Endothelial cell of umbilical vein (primary cell): ENCODE measurements at regions not wholly inside any gene's neighbourhood (a gene's known extent, or its start where the extent isn't known, plus 50 kb on each side); places are given as distances from the start of the nearest gene placed in this dataset.

Experiments
- BruUV-seq: library from RNA; stranded (reverse); fragments of 400-500 nt; replicated peaks from 2 replicates; lab custom pipeline; 2021; lab: Mats Ljungman, UMichigan
- CTCF ChIA-PET: fragments of 300-600, 350-600 bp; sonication (Branson Sonifier 250); formaldehyde crosslinking; loops from one replicate; lab custom pipeline; 2021; ENCODE audit warnings: antibody characterized with exemption, inconsistent platforms; lab: Charles Lee
- POLR2A ChIA-PET: fragments of 300-600, 350-600 bp; sonication (Branson Sonifier 250); formaldehyde crosslinking; loops from one replicate; lab custom pipeline; 2021; ENCODE audit warnings: antibody characterized with exemption, inconsistent platforms; lab: Charles Lee
- DNase-seq: peaks from one replicate; pipeline ENCODE4 v3.0.0-alpha.2; 2011; ENCODE audit warnings: low read depth, low spot score
- FAIRE-seq: peaks from 2 replicates; lab custom pipeline; 2011; peaks lifted over from hg19 to GRCh38; lab: Jason Lieb, UNC
- H2AFZ ChIP-seq: 2 replicates; pipeline ENCODE4 v1.6.0; 2012; ENCODE audit warnings: low read depth, low read length, control low read depth, inconsistent platforms
- H3K27ac ChIP-seq: 2 replicates; pipeline ENCODE4 v1.5.1; 2011; ENCODE audit warnings: low read depth, mild to moderate bottlenecking, control low read depth, low read length, moderate library complexity; ENCODE audit not compliant: insufficient read depth
- H3K27me3 ChIP-seq, 2 experiments: 2 replicates each; pipeline versions ENCODE4 v1.6.0 to v1.6.1; 2011; ENCODE audit warnings: low read length in 2 of 2, mixed read lengths in 1 of 2; ENCODE audit not compliant: control insufficient read depth in 2 of 2, insufficient read depth in 2 of 2
- H3K36me3 ChIP-seq, 2 experiments: 2 replicates in 1 of 2; 3 replicates in 1 of 2; pipeline ENCODE4 v1.5.1; 2011; ENCODE audit warnings: low read length in 2 of 2, mild to moderate bottlenecking in 1 of 2, moderate library complexity in 1 of 2; ENCODE audit not compliant: control insufficient read depth in 2 of 2, insufficient read depth in 2 of 2; ENCODE audit errors: extremely low read depth in 1 of 2
- H3K4me1 ChIP-seq: 3 replicates; pipeline ENCODE4 v1.5.1; 2011; ENCODE audit warnings: mild to moderate bottlenecking, low read length; ENCODE audit not compliant: control insufficient read depth, insufficient read depth; ENCODE audit errors: extremely low read depth
- H3K4me2 ChIP-seq: 2 replicates; pipeline ENCODE4 v1.6.1; 2011; ENCODE audit warnings: low read length, control low read depth, mixed read lengths; ENCODE audit not compliant: insufficient read depth
- H3K4me3 ChIP-seq, 3 experiments: fragments of 200-600 bp in 1 of 3; sonication (generic), shearing (Covaris generic) in 1 of 3; replicated peaks in 1 of 3; 2 replicates each; pipeline ENCODE4 v1.5.1; 2011 to 2016; ENCODE audit warnings: control low read depth in 3 of 3, low read length in 3 of 3, mild to moderate bottlenecking in 2 of 3, inconsistent platforms in 1 of 3, low read depth in 1 of 3, moderate library complexity in 1 of 3; ENCODE audit not compliant: insufficient read depth in 1 of 3
- H3K79me2 ChIP-seq: 2 replicates; pipeline ENCODE4 v1.6.0; 2012; ENCODE audit warnings: low read length, inconsistent platforms; ENCODE audit not compliant: control insufficient read depth, insufficient read depth
- H3K9ac ChIP-seq: replicated peaks from 2 replicates; pipeline ENCODE3; 2011; ENCODE audit warnings: low read length, control low read depth; ENCODE audit not compliant: insufficient read depth; ENCODE audit errors: extremely low read depth
- H3K9me1 ChIP-seq: replicated peaks from 3 replicates; pipeline ENCODE4 v1.6.0; 2011; ENCODE audit warnings: mild to moderate bottlenecking, low read length; ENCODE audit not compliant: control insufficient read depth, insufficient read depth; ENCODE audit errors: extremely low read depth
- H3K9me3 ChIP-seq: replicated peaks from 2 replicates; pipeline ENCODE4 v1.5.1; 2012; ENCODE audit warnings: low read length, inconsistent platforms; ENCODE audit not compliant: control insufficient read depth, insufficient read depth
- H4K20me1 ChIP-seq: replicated peaks from 2 replicates; pipeline ENCODE3; 2011; ENCODE audit warnings: mild to moderate bottlenecking, low read length; ENCODE audit not compliant: control insufficient read depth, insufficient read depth; ENCODE audit errors: extremely low read depth
- CTCF ChIP-seq, 2 donors: IDR thresholded peaks; 1 replicate in 1 of 2; 2 replicates in 1 of 2; pipeline ENCODE4 v1.5.1; 2011; ENCODE audit warnings: low read length in 2 of 2, mild to moderate bottlenecking in 2 of 2, moderate library complexity in 2 of 2, control low read depth in 1 of 2, inconsistent platforms in 1 of 2, low read depth in 1 of 2; ENCODE audit not compliant: insufficient read depth in 1 of 2; ENCODE audit errors: extremely low read depth in 1 of 2
- EZH2 ChIP-seq: IDR thresholded peaks from 2 replicates; pipeline ENCODE4 v1.6.1; 2012; ENCODE audit warnings: borderline replicate concordance, low read depth, mild to moderate bottlenecking, moderate library complexity, low read length, inconsistent platforms; ENCODE audit not compliant: severe bottlenecking
- GATA2 ChIP-seq: IDR thresholded peaks from 2 replicates; pipeline ENCODE4 v1.7.0; 2011; ENCODE audit warnings: low read depth, mild to moderate bottlenecking, moderate library complexity, mixed read lengths, low read length; ENCODE audit not compliant: insufficient read length, insufficient read depth
- JUN ChIP-seq: IDR thresholded peaks from 2 replicates; pipeline ENCODE4 v1.6.1; 2011; ENCODE audit warnings: borderline replicate concordance, low read depth; ENCODE audit not compliant: insufficient read length, insufficient read depth
- MYC ChIP-seq: IDR thresholded peaks from one replicate; pipeline ENCODE4 v1.6.1; 2011; ENCODE audit warnings: mild to moderate bottlenecking, low read depth, low read length
- POLR2A ChIP-seq: IDR thresholded peaks from 2 replicates; pipeline ENCODE4 v1.6.1; 2012; ENCODE audit warnings: low read depth, mild to moderate bottlenecking, control low read depth, low read length
- POLR2AphosphoS5 ChIP-seq: IDR thresholded peaks from 2 replicates; pipeline ENCODE4 v1.6.1; 2012; ENCODE audit warnings: low read depth, mild to moderate bottlenecking, control low read depth, low read length, moderate library complexity; ENCODE audit not compliant: insufficient read depth
- dilution Hi-C: fragments of 300-500 bp; cut with MboI; formaldehyde crosslinking; loops from one replicate; pipeline ENCODE4 v1.15.0; 2019; ENCODE audit warnings: low sequenced_read_pairs; ENCODE audit not compliant: extremely low pct_ligation_motif_present
- intact Hi-C: fragments of 100-400 bp; cut with micrococcal nuclease; formaldehyde crosslinking; loops from one replicate; pipeline ENCODE4 v1.10.0; 2022

- Histone ChIP-seq H3K79me2 (no peaks in the 10 kb centered on the region), H3K27me3 (peaks cover 5 to 15% of the 10 kb centered on the region in 2 experiments), H3K4me2 (no peak overlapping the region), H2AFZ (no peak overlapping the region), H4K20me1 (no peaks in the 10 kb centered on the region), H3K27ac (no peak overlapping the region), H3K9me1 (no peaks in the 10 kb centered on the region), H3K9me3 (no peaks in the 10 kb centered on the region), H3K36me3 (no peaks in the 10 kb centered on the region), H3K4me3 (no peak overlapping the region), H3K9ac (no peak overlapping the region), H3K4me1 (peaks cover 7% of the 10 kb centered on the region)
- ChIA-PET POLR2A (no interaction called here), CTCF (no interaction called here)
- no TSS peak for BruUV-seq
- dilution Hi-C loops: no loop called here
- no peak for FAIRE-seq
- no peak for DNase-seq
- TF ChIP-seq EZH2 (no peak), POLR2AphosphoS5 (no peak), CTCF (IDR thresholded peaks at IDR 0.05; ENCODE audit: extremely low read depth in 1 of 2, insufficient read depth in 1 of 2, low read depth in 1 of 2, low read length in 2 of 2) (no peak), GATA2 (no peak), JUN (no peak), MYC (no peak), POLR2A (no peak)
- intact Hi-C loops: no loop called here
Observed at GRCh38 chr15:88742161-88742560, 61.1 kb upstream of the ACAN start.
